Activated CD8-positive, alpha-beta memory T cell treated with anti-CD3 and anti-CD28 coated beads, Interleukin-2, amount 50 U/mL, for 1 hour (primary cell): ENCODE measurements at regions not wholly inside any gene's neighbourhood (a gene's known extent, or its start where the extent isn't known, plus 50 kb on each side); places are given as distances from the start of the nearest gene placed in this dataset.
"Not testable (repeated sequence)": the region's sequence is repeated elsewhere in the genome, so short reads cannot be mapped to it uniquely, and the experiment has no call there.

ENCODE experiments used
- DNase-seq: peaks from one replicate; pipeline ENCODE4 v3.0.0-alpha.2; 2020; ENCODE audit errors: extremely low read depth

DNA sequence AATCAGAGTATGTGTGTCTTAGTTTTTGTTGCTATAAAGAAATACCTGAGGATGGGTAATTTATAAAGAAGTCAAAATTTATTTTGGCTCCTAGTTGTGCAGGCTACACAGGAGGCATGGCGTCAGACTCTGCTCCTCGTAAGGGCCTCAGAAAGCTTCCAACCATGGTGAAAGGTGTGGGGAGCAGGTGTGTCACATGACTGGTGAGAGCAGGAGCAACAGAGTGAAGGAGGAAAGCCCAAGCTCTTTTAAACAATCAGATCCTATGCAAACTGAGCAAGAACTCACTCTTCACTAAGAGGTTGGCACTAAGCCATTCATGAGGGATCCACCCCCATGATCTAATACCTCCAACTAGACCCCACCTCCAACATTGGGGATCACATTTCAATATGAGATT, 1524.3 kb downstream of the HACE1 start:
- no peak for DNase-seq

DNA sequence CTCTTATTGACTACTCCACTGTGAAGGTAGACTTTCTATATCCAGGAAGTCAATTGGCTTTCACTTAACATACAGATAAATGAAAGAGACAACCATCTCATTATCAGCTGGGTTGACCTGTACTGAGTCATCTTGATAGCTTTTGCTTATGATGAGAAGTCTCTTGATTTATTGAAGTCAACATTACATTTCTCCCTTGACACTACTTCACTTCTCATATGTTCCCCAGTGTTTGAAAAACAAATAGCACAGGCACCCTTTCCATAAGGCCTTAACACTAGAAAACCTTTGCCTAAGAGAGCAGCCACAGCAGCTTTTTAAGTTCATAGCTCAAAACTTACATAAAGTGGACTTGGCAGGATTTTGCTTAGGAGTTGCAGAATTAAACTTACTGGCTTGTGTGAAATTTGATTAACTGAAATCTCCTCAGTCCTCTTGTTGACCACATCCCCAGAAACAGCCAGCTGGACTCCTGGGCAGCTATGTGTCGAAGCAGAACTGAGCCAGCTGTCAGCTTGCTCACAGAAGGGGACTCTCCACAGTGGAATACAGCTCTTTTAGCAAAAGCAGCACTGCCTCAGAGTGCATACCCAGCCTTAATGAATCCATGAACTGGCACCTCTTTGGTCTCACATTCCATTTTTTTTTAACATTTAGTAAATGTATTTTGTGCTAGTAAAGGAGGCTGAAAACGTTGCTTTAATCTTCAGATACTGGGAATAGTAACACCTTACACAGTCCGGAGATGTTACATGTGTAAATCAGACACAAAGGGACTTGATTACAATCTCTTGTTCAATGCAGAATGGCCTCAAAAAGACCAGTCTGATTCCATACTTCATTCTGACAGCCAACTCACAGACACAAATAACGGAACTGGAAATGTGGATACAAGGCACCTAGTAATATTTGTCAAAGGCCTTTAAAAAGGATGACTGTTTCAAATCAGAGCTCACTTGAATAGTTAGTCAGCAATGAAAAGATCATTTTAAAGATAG, 1532.7 kb downstream of the HACE1 start:
- no peak for DNase-seq

DNA sequence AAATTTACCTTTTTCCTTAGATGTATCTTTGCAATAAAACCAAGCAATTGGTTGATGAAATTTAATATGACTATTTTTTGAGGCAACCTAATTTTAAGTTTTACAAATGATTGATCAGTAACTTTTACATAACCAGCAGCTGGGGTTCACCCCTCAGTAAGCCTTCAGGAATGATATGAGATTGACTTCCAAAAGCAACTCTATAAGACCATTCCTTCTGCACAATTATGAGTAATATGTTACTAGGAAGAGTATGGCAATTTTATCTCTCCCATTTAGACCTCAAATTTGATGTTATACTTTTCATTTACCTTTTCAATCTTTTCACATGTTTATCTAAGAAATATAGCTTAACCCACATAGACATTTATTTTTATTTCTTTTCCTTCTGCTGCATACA, 1546.3 kb downstream of the HACE1 start:
- DNase-seq: no peak

DNA sequence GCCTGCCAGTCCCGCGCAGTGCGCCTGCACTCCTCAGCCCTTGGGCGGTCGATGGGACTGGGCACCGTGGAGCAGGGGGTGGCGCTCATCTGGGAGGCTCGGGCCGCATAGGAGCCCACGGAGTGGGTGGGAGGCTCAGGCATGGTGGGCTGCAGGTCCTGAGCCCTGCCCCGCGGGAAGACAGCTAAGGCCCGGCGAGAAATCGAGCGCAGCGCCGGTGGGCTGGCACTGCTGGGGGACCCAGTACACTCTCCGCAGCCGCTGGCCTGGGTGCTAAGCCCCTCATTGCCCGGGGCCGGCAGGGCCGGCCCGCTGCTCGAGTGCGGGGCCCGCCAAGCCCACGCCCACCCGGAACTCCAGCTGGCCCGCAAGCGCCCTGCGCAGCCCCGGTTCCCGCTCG, 1565.3 kb downstream of the HACE1 start:
- not testable (repeated sequence) for DNase-seq

DNA sequence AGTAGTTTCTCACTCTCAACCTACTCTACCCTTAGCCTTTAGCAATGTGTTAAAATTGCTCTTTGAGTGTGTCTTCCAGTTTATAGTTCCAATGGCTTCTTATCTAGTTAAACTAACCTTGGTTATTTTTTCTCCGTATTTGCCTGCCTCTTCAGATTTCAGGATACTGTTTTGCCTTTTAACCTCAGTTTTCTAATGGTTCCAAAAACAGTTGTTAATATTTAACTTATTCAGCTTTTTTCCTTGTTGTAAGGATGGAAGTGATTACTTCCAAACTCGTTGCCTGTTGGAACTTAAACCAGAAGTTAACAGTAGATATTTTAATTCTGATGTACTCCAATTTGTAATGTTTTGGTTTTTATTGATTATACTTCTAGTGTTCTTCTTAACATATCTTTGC, 1574.9 kb downstream of the HACE1 start:
- no peak for DNase-seq

DNA sequence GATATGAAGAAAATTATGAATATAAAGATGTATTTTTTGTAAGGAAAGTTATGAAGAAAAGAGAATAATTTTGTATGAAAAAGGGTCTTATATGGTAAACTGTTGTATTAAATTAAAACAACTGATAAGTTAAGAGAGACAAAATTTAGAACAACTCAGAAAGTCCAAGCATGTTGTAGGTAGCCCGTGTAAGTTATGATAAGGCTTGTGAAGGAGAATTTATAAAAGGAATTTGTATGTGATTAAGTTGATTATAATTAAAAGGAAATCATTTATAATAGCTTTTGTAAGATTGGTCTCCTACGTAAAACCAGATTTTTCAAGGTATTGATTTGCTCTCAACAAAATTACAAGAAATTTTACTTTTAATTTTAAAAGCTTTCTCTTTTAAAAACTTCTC, 1579.3 kb downstream of the HACE1 start:
- no peak for DNase-seq

DNA sequence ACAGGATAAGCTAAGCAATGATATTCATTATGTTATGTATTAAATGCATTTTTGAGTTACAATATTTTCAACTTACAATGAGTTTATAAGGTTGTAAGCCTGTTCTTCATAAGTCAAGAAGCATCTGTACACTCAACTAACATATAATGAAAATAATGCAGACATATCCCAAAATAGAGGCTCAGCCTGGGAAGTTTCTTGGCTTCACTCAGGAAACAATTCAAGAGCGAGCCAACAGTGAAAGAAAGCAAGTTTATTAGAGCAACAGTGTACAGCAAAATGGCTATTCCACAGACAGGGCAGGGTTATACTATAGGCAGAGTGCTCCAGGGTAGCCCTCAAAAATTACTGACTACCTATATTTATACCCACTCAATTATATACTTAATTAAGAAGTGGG, 1581.8 kb downstream of the HACE1 start:
- DNase-seq: no peak

DNA sequence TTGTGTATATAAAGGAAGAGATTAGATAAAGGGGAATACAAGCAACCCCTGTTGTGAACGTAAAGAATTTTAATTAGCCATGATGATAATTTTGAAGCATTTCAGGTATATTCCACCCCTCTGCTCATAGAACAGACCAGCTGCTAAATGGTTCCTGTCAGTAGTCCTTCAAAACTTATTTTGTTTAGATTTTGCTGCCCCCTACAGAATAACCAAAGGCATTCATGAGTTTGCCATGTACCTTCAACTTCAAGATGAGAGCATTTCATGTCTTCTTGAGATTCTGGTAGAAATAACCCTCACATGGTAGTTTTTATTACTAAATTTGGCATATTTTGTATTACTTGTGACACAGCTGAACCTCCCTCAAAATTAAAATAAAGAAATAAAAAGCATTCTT, 1586.7 kb downstream of the HACE1 start:
- DNase-seq: no peak

DNA sequence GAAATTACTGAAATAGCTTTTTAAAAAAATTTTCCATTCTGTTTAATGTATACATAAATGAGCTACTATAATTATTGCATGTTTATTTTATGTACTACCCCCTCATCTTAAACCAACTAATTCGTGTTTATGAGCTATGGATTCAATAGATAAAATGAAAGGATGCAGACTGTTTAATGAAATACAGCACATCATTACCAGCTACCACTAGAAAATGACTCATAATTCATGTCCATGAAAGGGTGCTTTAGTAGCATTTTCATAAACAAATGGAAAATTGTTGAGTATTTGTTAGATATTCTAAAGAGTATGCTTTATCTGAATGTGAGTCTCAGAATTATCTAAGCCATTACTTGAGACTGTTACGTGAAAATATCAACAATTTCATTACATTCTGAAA, 1590.1 kb downstream of the HACE1 start:
- no peak for DNase-seq

DNA sequence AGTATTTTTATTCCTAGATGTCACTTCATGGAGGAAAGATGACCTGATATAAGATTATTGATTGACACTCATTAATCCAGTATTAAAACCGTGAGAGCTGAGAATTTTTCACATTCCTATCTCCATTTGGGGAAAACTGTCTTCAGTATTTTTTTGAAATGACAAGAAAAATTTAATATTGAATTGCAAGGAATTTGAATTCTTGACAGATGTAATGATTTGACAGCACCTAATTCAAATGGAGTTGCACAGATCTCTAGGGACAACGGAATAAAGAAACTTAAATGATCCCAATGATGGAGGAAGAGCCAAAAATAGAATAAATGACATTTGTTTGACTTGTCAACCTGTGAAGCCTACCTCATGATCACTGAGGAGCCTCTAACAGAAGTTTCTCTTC, 1591.4 kb downstream of the HACE1 start:
- no peak for DNase-seq

DNA sequence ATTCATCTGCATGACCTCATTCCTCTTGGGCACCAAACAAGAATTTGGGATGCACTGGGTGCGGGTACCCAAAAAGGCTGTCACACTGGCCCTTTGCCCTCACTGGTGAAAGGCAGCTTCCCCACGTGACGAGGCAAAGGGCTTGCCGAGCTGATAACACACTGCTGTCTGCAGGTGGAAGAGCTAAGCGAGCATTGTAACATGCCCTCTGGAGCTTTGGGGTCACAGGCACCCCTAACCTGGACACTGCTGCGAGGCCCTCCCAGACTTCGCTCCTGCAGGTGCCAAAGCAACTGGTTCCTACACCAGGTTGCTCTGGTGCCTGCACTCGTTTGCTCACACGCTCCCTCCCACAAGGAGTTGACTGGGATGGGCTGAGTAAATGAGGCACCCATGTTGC, 1595.7 kb downstream of the HACE1 start:
- no peak for DNase-seq

DNA sequence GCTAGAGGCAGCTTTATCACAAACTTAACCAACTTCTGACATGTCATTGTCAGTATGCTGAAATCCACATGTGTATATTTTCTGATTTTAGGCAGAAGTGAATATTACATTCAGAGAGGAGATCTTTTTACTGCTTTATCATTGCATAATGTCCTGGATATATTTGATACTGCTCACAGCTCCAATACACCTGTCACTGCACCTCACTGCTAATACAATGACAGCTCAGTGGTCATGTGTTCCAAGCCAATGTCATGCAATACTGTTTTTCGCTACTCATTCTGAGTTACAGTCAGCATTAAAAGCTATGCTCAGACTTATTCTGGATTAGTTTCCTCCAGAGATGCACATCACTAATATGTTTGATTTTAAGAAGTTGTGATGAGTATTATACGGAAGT, 1604.6 kb downstream of the HACE1 start:
- no peak for DNase-seq

DNA sequence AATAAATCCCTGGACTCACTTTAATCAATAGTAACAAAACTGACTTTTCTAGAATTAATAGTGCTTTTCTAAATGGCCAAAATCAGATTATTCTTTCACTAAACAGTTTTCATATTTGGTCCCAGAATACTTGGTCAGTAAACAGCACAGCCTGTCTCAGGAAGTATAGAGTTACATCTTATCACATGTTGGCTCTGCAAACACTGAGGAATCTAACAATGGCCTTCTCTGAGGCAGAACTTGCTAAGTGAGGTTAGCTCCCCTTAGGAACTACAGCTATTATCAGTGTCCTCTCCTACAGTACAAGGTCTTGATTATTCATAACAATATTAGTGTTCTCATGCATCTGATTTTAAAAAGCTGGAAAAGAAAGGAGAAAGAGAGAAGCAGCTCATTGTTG, 1622.8 kb downstream of the HACE1 start:
- DNase-seq: no peak

DNA sequence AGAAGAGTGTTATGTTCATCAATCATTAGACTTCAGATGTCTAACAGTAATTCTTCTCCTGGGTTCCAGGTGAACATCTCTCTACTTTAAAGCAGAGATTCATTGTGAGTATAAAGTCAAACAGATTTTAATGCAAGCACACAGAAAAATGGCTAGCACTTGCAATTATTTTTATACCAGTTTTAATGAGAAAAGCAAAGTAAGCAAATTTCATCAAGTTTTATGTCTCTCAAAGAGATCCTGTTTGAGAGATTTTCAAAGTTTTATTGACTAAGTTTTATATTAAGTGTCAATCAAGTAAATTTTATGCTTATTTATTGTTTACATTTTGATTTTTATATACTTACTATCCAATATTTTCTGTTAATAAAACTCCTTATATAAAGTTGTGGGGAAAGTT, 1628.5 kb downstream of the HACE1 start:
- no peak for DNase-seq

DNA sequence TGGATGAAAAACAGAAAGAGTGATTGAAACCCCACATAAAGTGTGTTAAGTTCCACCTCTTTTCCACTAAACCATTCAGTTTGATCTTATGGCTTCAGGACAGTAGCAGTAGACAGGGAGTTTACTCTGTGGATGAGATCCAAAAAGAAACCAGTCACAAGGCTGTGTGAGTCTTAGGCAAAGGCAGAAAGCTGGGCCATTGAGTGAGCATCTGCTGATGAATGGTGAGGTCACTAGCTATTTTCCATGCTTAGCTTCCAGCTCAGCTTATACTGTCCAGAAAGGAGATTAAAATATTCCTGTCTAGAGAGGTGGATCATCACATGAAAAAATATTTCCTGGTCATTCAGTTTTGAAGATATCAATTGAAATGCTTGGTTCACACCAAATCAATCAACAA, 1643.9 kb downstream of the HACE1 start:
- DNase-seq: no peak

DNA sequence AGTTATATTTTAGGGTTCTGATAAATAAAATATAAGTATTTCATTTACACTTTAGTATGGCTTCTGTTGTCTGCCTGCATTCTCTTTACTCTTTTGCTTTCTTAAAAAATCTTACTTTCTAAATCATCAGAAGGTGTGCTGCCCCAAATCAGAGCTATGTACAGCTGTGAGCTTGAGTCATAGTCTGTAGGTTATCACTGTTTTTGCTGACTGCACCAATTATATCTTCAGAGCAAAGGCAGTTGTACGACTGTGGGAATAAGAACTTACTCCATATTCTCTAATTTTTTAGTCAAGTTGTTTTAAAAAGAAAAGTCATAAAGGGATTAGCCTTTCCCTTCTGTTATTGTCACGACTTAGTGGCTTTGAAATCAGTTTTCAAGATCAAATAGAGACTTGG, 1649.0 kb downstream of the HACE1 start:
- no peak for DNase-seq

DNA sequence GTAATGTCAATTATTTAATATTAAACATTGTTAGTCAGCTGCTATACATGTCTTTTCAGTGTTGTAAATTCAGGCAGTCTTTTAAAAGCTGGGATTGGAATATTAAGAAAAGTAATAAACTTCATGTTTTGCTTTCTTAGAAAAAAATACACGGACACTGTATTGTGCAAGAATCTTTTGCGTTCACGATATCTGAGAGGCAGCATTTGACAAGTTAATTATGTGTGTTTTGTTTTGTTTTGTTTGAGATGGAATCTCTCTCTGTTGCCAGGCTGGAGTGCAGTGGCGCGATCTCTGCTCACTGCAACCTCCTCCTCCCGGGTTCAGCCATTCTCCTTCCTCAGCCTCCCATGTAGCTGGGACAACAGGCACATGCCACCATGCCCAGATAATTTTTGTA, 1661.3 kb downstream of the HACE1 start:
- no peak for DNase-seq

DNA sequence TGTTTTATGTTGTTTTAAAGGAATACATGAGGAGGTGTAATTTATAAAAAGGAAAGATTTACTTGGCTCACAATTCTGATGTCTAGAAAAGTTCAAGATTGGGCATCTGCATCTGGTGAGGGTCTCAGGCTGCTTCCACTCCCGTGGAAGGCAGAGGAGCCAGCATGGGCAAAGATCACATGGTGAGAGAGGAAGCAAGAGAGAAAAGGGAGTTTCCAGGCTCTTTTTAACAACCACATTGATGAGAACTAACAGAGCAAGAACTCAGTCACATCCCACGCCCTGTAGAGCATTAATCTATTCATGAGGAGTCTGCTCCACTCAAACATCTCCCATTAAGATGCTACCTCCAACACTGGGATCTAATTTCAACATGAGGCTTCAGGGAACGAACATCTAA, 1666.3 kb downstream of the HACE1 start:
- DNase-seq: no peak

DNA sequence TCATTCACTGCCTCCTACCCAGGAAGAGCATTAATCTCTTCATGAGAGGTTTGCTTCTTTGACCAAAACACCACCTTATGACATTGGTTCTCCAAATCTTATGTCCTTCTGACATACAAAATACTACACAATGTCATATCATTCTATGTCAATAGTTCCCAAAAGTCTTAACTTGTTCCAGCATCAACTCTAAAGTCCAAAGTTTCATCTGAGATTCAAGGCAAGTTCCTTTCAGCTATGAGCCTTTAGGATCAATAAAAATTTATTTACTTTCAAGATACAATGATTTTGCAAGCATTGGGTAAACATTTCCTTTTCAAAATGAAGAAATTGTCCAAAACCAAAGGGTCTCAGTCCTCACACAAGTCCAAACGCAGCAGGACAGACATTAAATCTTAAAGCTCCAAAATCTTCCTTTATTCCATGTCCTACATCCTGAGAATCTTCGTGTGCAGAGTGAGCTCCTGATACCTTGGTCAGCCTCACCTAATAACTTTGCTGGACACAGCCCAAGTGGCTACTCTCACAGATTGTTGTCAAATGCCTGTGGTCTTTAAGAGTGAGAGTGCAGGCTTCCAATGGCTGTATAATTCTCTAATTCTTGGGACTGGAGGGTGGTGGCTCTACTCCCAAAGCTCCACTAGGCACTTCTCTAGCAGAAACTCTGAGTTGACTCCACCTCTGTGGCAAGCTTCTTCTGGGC, 1668.2 kb downstream of the HACE1 start:
- DNase-seq: no peak

DNA sequence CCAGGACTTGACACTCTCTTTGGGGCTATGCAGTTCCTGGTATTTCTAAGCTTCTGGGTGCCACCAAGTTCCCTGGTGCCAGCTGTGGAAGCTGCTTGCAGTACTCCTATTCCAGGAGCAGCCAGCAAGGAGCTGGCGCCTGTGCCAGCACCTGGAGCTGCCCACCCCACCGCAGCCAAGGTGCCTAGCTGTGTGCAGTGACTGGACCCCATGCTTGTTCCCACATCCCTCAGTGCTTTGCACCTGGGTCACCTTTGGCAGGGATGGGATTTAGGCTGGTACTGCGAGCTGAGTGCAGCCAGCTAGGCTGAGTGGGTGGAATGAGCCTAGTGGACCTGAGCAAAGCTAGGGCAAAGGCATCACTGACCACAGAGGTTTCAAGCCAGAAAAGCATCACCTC, 1674.9 kb downstream of the HACE1 start:
- DNase-seq: no peak

DNA sequence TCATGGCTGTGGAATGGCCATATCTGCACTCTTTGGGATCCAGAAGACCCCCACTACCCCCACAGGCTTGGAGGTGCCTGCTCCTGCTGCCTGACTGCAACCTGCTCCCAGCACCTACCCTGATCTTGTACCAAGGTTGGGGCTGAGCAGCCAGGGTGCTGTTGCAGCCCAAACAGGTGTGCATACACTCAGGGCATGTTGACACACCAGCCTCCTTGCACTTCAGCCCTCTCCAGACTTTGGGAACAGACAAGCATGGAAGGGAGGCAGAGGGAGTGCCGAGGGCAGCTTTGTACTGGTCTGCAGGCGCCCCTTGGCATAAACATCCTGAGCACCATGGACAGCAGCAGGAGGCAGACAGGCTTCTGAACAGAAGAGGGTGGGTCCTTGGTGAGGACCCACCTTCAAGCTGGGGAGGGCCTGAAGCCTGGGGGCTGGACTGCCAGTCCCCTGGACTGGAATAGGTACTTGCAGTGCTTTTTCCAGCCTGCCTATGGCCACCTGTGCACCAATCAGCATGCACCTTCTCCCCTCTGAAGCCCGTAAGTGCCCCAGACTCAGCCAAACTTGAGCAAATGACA, 1675.8 kb downstream of the HACE1 start:
- no peak for DNase-seq

DNA sequence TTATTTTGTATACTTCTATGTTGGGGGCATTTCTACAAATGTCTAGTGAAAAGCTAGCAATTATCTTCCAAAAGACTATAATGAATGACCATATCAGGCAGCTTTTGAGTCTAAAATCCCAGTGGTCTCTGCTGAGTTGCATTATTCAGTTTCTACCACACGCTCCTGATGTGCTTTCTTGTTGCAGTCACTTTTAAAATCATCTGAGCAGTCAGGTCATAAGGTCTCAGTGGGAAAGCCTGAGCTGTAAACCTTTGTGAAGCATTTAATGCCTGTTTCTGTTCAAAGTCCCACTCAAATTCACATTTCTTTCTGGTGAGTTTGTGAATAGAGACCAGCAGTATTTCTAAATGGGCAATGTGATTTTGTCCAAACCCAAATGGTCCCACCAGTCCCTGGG, 1681.5 kb downstream of the HACE1 start:
- DNase-seq: no peak

DNA sequence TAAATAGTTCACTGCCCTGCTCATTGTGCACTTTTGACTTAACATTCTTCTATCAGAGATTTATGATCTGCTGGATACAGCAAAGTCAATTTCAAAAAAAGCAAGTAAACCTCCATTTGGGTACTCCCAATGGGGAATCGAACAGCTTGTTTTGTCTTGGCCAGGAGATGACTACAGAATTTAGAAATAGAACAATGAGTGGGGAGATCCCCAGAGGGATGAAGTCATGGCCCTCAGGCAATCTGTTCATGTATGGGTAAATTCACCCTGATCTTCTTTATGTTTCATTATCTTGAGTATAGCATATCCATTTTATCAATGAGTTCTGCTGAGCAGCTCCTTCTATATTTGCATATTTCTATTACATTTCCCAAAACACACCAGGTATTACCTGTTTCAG, 1681.9 kb downstream of the HACE1 start:
- DNase-seq: no peak
